T-helper 1 cell treated with Interleukin-12 subunit alpha and Interleukin-12 subunit beta and Interleukin-4 antibody, amounts not matched to agents 30 μg/mL and 1 μg/mL, for 36 hours (primary cell): ENCODE measurements at regions not wholly inside any gene's neighbourhood (a gene's known extent, or its start where the extent isn't known, plus 50 kb on each side); places are given as distances from the start of the nearest gene placed in this dataset.
A peak's percentile ranks its signal among the peaks of the same experiment; 100 is the strongest.

Experiments
- H3K27ac Mint-ChIP-seq: one replicate; pipeline ENCODE4 v1.8.0; 2021; ENCODE audit warnings: mild to moderate bottlenecking, mixed read lengths
- H3K27me3 Mint-ChIP-seq: one replicate; pipeline ENCODE4 v1.8.0; 2021; ENCODE audit warnings: low read depth, mixed read lengths
- H3K36me3 Mint-ChIP-seq: one replicate; pipeline ENCODE4 v1.8.0; 2021; ENCODE audit warnings: low read depth, mixed read lengths
- H3K4me1 Mint-ChIP-seq: one replicate; pipeline ENCODE4 v1.8.0; 2021; ENCODE audit warnings: low read depth, mixed read lengths
- H3K4me3 Mint-ChIP-seq: one replicate; pipeline ENCODE4 v1.8.0; 2021; ENCODE audit warnings: mild to moderate bottlenecking, moderate library complexity, mixed read lengths
- H3K9me3 Mint-ChIP-seq: one replicate; pipeline ENCODE4 v1.8.0; 2021; ENCODE audit warnings: mixed read lengths

DNA sequence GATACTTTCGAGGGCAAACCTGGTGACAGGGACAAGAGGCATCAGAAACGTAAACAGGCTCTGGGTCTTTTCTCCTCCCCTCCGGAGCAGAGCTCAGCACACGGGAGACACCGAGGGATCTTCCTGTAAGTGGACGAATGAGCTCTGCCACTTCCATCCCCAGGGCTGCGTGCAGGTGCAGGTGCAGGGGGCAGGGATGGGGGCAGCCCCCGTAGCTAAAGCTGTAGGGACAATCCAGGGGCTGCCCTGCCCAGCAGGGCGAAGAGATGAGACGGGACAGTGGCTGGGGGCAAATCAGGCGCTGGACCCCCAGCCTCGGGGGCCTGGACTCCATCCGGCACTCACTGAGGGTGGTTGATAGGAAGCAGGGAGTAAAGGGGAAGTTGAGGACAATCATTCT is 505.4 kb downstream of the BRD1 start:
- Mint-ChIP-seq H3K36me3 (no peaks in the 10 kb centered on the region), H3K9me3 (no peaks in the 10 kb centered on the region), H3K27me3 (peaks cover 18% of the 10 kb centered on the region), H3K27ac (peak overlapping the region; percentile 45), H3K4me3 (no peak overlapping the region), H3K4me1 (no peaks in the 10 kb centered on the region)

GRCh38 chr22:49321477-49322055 is 506.1 kb downstream of the BRD1 start:
- no peak overlapping the region for H3K27ac Mint-ChIP-seq
- no peaks in the 10 kb centered on the region for H3K4me1 Mint-ChIP-seq
- no peaks in the 10 kb centered on the region for H3K9me3 Mint-ChIP-seq
- no peak overlapping the region for H3K4me3 Mint-ChIP-seq
- H3K36me3 Mint-ChIP-seq: no peaks in the 10 kb centered on the region
- H3K27me3 Mint-ChIP-seq: peaks cover 18% of the 10 kb centered on the region

GRCh38 chr22:49320714-49321476 is 506.8 kb downstream of the BRD1 start:
- Mint-ChIP-seq H3K27ac (no peak overlapping the region), H3K36me3 (no peaks in the 10 kb centered on the region), H3K4me3 (no peak overlapping the region), H3K27me3 (peaks cover 22% of the 10 kb centered on the region), H3K4me1 (no peaks in the 10 kb centered on the region), H3K9me3 (no peaks in the 10 kb centered on the region)

DNA sequence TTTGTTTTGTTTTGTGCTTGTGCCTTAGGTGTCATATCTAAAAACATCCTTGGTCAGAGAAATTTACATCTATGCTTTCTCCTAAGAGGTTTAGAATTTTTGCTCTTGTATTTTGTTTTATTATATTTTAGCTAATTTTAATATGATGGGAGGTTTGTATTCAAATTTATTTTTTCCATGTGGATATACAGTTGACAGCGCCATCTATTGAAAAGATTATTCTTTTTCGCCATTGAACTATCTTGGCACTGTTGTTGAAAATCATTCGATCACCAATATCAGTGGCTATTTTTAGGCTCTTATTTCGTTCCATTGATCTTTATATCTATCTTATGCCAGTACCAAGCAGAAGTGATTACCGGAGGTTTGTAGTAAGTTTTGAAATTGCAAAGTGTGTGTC is 510.3 kb downstream of the BRD1 start:
- H3K27me3 Mint-ChIP-seq: peaks cover 33% of the 10 kb centered on the region
- no peaks in the 10 kb centered on the region for H3K36me3 Mint-ChIP-seq
- H3K4me1 Mint-ChIP-seq: no peaks in the 10 kb centered on the region
- H3K4me3 Mint-ChIP-seq: no peak overlapping the region
- H3K9me3 Mint-ChIP-seq: no peaks in the 10 kb centered on the region
- no peak overlapping the region for H3K27ac Mint-ChIP-seq

DNA sequence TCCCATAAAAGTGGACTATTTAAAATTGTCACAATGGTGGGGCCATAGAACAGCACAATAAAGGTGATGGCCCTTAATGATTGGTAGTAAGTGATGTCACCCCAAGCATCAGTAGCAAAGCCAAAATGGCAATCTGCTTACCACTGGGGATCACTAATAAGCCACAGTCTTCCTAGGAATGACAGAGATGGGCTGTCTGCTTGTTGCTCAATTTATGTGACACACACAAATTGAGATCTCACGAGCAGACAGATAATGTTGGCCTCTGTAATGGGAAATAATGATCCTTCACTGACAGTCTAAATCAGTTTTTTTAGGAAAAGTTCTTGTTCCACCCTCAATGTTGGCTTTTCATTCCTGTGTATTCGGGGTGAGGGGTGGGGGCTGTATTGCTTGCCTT is 515.1 kb downstream of the BRD1 start:
- H3K27ac Mint-ChIP-seq: no peak overlapping the region
- H3K4me1 Mint-ChIP-seq: no peaks in the 10 kb centered on the region
- H3K27me3 Mint-ChIP-seq: peaks cover 24% of the 10 kb centered on the region
- no peaks in the 10 kb centered on the region for H3K36me3 Mint-ChIP-seq
- no peak overlapping the region for H3K4me3 Mint-ChIP-seq
- H3K9me3 Mint-ChIP-seq: no peaks in the 10 kb centered on the region

GRCh38 chr22:49310354-49310753 is 517.3 kb downstream of the BRD1 start:
- Mint-ChIP-seq H3K27ac (no peak overlapping the region), H3K27me3 (peaks cover 21% of the 10 kb centered on the region), H3K36me3 (no peaks in the 10 kb centered on the region), H3K4me3 (no peak overlapping the region), H3K4me1 (no peaks in the 10 kb centered on the region), H3K9me3 (no peaks in the 10 kb centered on the region)

- peaks cover 14% of the 10 kb centered on the region for H3K27me3 Mint-ChIP-seq
- no peaks in the 10 kb centered on the region for H3K9me3 Mint-ChIP-seq
- no peaks in the 10 kb centered on the region for H3K36me3 Mint-ChIP-seq
- H3K4me1 Mint-ChIP-seq: no peaks in the 10 kb centered on the region
- no peak overlapping the region for H3K27ac Mint-ChIP-seq
- H3K4me3 Mint-ChIP-seq: no peak overlapping the region
Measured at GRCh38 chr22:49308300-49308699, 519.4 kb downstream of the BRD1 start.

DNA sequence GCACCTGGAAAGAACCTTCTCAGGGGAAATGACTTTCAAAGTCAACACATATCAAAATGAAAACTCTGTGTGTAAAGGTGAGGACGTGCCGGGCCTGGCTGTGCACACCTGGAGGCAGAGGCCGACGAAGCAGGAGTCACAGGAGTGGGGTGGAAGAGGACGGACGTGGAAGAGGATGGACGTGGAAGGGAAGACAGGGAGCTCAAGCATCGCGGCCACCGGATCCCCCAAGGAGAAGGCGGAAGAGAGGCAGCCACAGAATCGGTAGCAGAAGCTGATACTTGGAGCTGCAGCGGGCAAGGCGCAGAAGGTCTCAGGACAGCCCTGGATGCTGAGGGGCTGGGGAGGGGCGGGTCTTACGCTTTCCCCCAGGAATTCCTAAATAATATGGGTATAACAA is 519.8 kb downstream of the BRD1 start:
- no peaks in the 10 kb centered on the region for H3K9me3 Mint-ChIP-seq
- peaks cover 10% of the 10 kb centered on the region for H3K27me3 Mint-ChIP-seq
- H3K4me1 Mint-ChIP-seq: no peaks in the 10 kb centered on the region
- H3K27ac Mint-ChIP-seq: no peak overlapping the region
- no peaks in the 10 kb centered on the region for H3K36me3 Mint-ChIP-seq
- H3K4me3 Mint-ChIP-seq: no peak overlapping the region

DNA sequence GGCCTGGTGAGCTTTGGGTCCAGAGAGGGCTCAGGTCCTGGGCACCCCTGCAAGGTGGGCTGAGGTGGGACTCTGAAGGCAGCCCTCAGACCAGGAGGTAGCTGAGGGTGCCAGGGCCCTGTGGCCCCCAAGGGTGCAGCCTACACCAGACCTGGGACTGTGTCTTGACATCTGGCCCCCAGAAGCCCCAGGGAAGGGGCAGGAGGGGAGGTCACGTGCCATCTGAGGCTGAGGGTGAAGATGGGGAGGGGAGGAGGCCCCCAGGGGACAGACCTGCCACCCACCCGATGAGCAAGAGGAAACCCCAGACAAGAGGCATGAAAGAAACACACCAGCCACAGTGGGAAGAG is 520.2 kb downstream of the BRD1 start:
- H3K27ac Mint-ChIP-seq: no peak overlapping the region
- H3K27me3 Mint-ChIP-seq: peaks cover 9% of the 10 kb centered on the region
- no peaks in the 10 kb centered on the region for H3K36me3 Mint-ChIP-seq
- H3K9me3 Mint-ChIP-seq: no peaks in the 10 kb centered on the region
- H3K4me1 Mint-ChIP-seq: no peaks in the 10 kb centered on the region
- H3K4me3 Mint-ChIP-seq: no peak overlapping the region

DNA sequence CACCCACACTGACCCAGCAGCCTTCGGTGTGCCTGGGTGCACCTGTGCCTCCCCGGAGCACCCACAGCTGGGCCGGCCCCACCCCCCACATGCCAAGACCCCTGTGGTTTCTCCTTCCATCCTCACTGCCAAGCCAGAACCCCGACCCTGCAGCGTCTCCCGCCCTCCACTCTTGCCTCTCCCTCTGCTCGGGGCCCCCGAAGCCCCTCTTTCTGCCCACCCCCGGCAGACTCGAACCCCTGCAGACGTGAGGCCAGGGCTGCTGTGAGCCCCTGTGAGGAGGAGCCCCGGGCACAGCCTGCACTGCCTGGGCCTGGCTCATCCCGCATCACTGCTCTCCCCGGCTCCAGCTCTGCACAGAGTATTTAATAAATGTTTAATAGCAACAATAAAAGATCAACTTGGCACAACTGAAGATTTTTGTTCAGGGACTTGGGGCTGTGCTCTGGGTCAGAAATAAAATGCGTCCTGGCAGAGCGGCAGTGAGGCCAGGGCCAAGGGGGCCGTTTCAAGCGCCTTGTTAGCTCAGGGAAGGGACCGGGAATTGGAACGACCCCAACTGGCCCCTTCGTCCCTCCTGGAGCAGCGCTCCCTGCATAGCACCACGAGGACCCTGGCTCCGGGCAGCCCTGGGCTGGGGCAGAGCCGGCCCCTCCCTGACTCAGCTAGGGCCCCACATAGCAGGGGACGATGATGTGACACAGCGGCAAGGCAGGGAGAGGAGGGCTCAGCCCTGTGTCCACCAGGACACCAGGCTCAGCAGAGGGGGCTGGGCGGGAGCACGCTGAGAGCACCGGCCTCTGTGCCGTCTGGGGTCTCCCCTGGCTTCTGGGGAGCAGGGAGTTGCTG is 520.8 kb downstream of the BRD1 start:
- H3K4me3 Mint-ChIP-seq: no peak overlapping the region

DNA sequence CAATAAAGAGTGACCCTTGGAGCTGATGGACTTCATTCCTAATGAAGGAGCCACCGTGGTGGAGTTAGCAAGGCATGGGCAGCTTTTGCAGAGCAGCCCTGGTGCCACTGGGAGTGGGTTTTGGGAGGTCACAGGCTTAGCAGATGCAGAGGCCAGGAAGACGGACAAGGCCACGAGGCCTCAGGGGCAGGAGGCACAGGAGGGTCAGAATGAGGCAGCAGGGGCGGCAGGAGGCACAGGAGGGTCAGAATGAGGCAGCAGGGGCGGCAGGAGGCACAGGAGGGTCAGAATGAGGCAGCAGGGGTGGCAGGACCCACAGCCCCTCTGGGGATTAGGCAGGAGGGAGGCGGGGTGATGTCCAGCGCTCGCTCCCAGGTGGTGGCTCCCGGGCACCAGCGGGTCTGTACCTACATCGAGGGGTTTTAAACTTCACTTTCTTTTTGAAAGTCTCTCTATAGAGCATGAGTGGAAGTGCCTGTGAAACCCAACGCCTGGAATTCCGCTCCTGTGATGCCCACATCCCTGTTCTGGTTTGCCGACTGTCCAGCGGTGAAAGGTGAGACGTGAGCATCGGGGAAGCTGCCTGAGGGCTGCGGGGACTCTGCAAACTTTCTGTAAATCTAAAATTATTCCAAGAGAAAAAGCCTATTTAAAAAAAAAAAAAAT is 521.6 kb downstream of the BRD1 start:
- Mint-ChIP-seq H3K27ac (no peak overlapping the region), H3K27me3 (peaks cover 9% of the 10 kb centered on the region), H3K9me3 (no peaks in the 10 kb centered on the region), H3K4me3 (no peak overlapping the region), H3K4me1 (no peaks in the 10 kb centered on the region), H3K36me3 (no peaks in the 10 kb centered on the region)

More for the DNA sequence above, 520.8 kb downstream of the BRD1 start:
- Mint-ChIP-seq H3K27me3 (peaks cover 9% of the 10 kb centered on the region), H3K9me3 (no peaks in the 10 kb centered on the region), H3K4me1 (no peaks in the 10 kb centered on the region), H3K27ac (no peak overlapping the region), H3K36me3 (no peaks in the 10 kb centered on the region)

- no peak overlapping the region for H3K27ac Mint-ChIP-seq
- H3K27me3 Mint-ChIP-seq: peaks cover 9% of the 10 kb centered on the region
- H3K9me3 Mint-ChIP-seq: no peaks in the 10 kb centered on the region
Measured at GRCh38 chr22:49305214-49305965, 522.3 kb downstream of the BRD1 start.

GRCh38 chr22:49303781-49304461 is 523.8 kb downstream of the BRD1 start:
- Mint-ChIP-seq H3K4me1 (no peaks in the 10 kb centered on the region), H3K9me3 (no peaks in the 10 kb centered on the region), H3K27me3 (no peaks in the 10 kb centered on the region), H3K36me3 (no peaks in the 10 kb centered on the region), H3K27ac (no peak overlapping the region), H3K4me3 (no peak overlapping the region)

More at GRCh38 chr22:49305214-49305965, 522.3 kb downstream of the BRD1 start:
- no peaks in the 10 kb centered on the region for H3K4me1 Mint-ChIP-seq
- H3K4me3 Mint-ChIP-seq: no peak overlapping the region
- no peaks in the 10 kb centered on the region for H3K36me3 Mint-ChIP-seq
